H9 (cell line): ENCODE measurements at regions not wholly inside any gene's neighbourhood (a gene's known extent, or its start where the extent isn't known, plus 50 kb on each side); places are given as distances from the start of the nearest gene placed in this dataset.

ENCODE experiments used
- DNase-seq: peaks from one replicate; pipeline ENCODE4 v3.0.0-alpha.2; 2017
- H2AFZ ChIP-seq: one replicate; pipeline ENCODE4 v1.6.1; 2013; ENCODE audit warnings: mild to moderate bottlenecking, low read length, control low read depth, moderate library complexity
- H2AK5ac ChIP-seq: 2 replicates; pipeline ENCODE4 v1.6.1; 2013; ENCODE audit warnings: low read length, control low read depth, mixed read lengths; ENCODE audit not compliant: insufficient read length
- H2BK120ac ChIP-seq: one replicate; pipeline ENCODE4 v1.6.1; 2013; ENCODE audit warnings: low read depth, mild to moderate bottlenecking, low read length, control low read depth, inconsistent platforms; ENCODE audit not compliant: poor library complexity, severe bottlenecking
- H2BK12ac ChIP-seq: 2 replicates; pipeline ENCODE4 v1.6.1; 2013; ENCODE audit warnings: low read length, control low read depth, mixed read lengths, low read depth; ENCODE audit not compliant: insufficient read length
- H2BK15ac ChIP-seq: 2 replicates; pipeline ENCODE4 v1.6.1; 2013; ENCODE audit warnings: low read depth, low read length, control low read depth
- H2BK20ac ChIP-seq: one replicate; pipeline ENCODE4 v1.6.1; 2013; ENCODE audit warnings: low read depth, mild to moderate bottlenecking, low read length, control low read depth, inconsistent platforms; ENCODE audit not compliant: poor library complexity, severe bottlenecking
- H2BK5ac ChIP-seq: 2 replicates; pipeline ENCODE4 v1.6.1; 2013; ENCODE audit warnings: low read length, control low read depth, mixed read lengths; ENCODE audit not compliant: insufficient read length
- H3K14ac ChIP-seq: 2 replicates; pipeline ENCODE4 v1.6.1; 2013; ENCODE audit warnings: low read length, control low read depth; ENCODE audit not compliant: insufficient read depth
- H3K18ac ChIP-seq: 2 replicates; pipeline ENCODE4 v1.6.1; 2013; ENCODE audit warnings: low read depth, mild to moderate bottlenecking, mixed read lengths, low read length, control low read depth; ENCODE audit not compliant: insufficient read length
- H3K23ac ChIP-seq: 2 replicates; pipeline ENCODE4 v1.6.1; 2013; ENCODE audit warnings: low read length, control low read depth, mixed read lengths, low read depth; ENCODE audit not compliant: insufficient read length
- H3K23me2 ChIP-seq: 2 replicates; pipeline ENCODE4 v1.6.1; 2013; ENCODE audit warnings: low read depth, mild to moderate bottlenecking, mixed read lengths, low read length, control low read depth; ENCODE audit not compliant: insufficient read length, poor library complexity, severe bottlenecking
- H3K27ac ChIP-seq: 2 replicates; pipeline ENCODE4 v1.5.1; 2013; ENCODE audit warnings: low read length, control low read depth, mixed read lengths, low read depth; ENCODE audit not compliant: insufficient read length
- H3K27me3 ChIP-seq: 2 replicates; pipeline ENCODE4 v1.6.1; 2013; ENCODE audit warnings: low read length, control low read depth, inconsistent platforms; ENCODE audit not compliant: insufficient read depth
- H3K4ac ChIP-seq: 2 replicates; pipeline ENCODE4 v1.6.1; 2013; ENCODE audit warnings: low read depth, mild to moderate bottlenecking, control low read depth, inconsistent platforms, low read length, moderate library complexity
- H3K4me1 ChIP-seq: 2 replicates; pipeline ENCODE4 v1.6.1; 2013; ENCODE audit warnings: low read length, control low read depth, inconsistent platforms; ENCODE audit not compliant: insufficient read depth
- H3K4me2 ChIP-seq: 2 replicates; pipeline ENCODE4 v1.6.1; 2013; ENCODE audit warnings: low read length, control low read depth, mixed read lengths; ENCODE audit not compliant: insufficient read length, insufficient read depth
- H3K56ac ChIP-seq: 2 replicates; pipeline ENCODE4 v1.6.1; 2013; ENCODE audit warnings: low read depth, mild to moderate bottlenecking, mixed read lengths, low read length, control low read depth; ENCODE audit not compliant: insufficient read length
- H3K79me1 ChIP-seq: 2 replicates; pipeline ENCODE4 v1.6.1; 2013; ENCODE audit warnings: low read depth, mild to moderate bottlenecking, moderate library complexity, low read length, control low read depth, inconsistent platforms; ENCODE audit not compliant: insufficient read depth, poor library complexity, severe bottlenecking
- H3K79me2 ChIP-seq: 2 replicates; pipeline ENCODE4 v1.6.1; 2013; ENCODE audit warnings: low read length, control low read depth, inconsistent platforms; ENCODE audit not compliant: insufficient read depth
- H3K9ac ChIP-seq: 2 replicates; pipeline ENCODE4 v1.6.1; 2013; ENCODE audit warnings: low read length, control low read depth, mixed read lengths; ENCODE audit not compliant: insufficient read length; ENCODE audit errors: extremely low read depth
- H3K9me3 ChIP-seq: one replicate; pipeline ENCODE4 v1.6.1; 2013; ENCODE audit warnings: low read depth, low read length, inconsistent platforms; ENCODE audit not compliant: control insufficient read depth
- H3T11ph ChIP-seq: one replicate; pipeline ENCODE4 v1.6.1; 2013; ENCODE audit warnings: mild to moderate bottlenecking, low read length, control low read depth, inconsistent platforms
- H4K20me1 ChIP-seq: one replicate; pipeline ENCODE4 v1.6.1; 2013; ENCODE audit not compliant: control insufficient read depth, insufficient read length, insufficient read depth
- H4K5ac ChIP-seq: 2 replicates; pipeline ENCODE4 v1.6.1; 2013; ENCODE audit warnings: low read depth, mild to moderate bottlenecking, mixed read lengths, low read length, control low read depth; ENCODE audit not compliant: insufficient read length
- H4K8ac ChIP-seq: replicated peaks from 2 replicates; pipeline ENCODE4 v1.6.1; 2013; ENCODE audit warnings: low read length, control low read depth, mixed read lengths, low read depth; ENCODE audit not compliant: insufficient read length
- H4K91ac ChIP-seq: 2 replicates; pipeline ENCODE4 v1.6.1; 2013; ENCODE audit warnings: low read depth, mild to moderate bottlenecking, moderate library complexity, mixed read lengths, low read length, control low read depth; ENCODE audit not compliant: insufficient read length
- H3K27ac Mint-ChIP-seq, 3 experiments: 2 replicates in 2 of 3; 3 replicates in 1 of 3; pipeline ENCODE4 v1.8.0; 2020 to 2021; ENCODE audit warnings: mixed read lengths in 3 of 3, mild to moderate bottlenecking in 1 of 3, moderate library complexity in 1 of 3
- H3K27me3 Mint-ChIP-seq: 2 replicates; pipeline ENCODE4 v1.8.0; 2021; ENCODE audit warnings: low read depth, mild to moderate bottlenecking, moderate library complexity, mixed read lengths
- H3K36me3 Mint-ChIP-seq, 3 experiments: 2 replicates in 2 of 3; 3 replicates in 1 of 3; pipeline ENCODE4 v1.8.0; 2020 to 2021; ENCODE audit warnings: low read depth in 3 of 3, mixed read lengths in 3 of 3; ENCODE audit not compliant: insufficient read depth in 1 of 3
- H3K4me1 Mint-ChIP-seq, 2 experiments: 2 replicates each; pipeline ENCODE4 v1.8.0; 2020; ENCODE audit warnings: mixed read lengths in 2 of 2
- H3K4me3 Mint-ChIP-seq, 2 experiments: 2 replicates in 1 of 2; 3 replicates in 1 of 2; pipeline ENCODE4 v1.8.0; 2020 to 2021; ENCODE audit warnings: mild to moderate bottlenecking in 2 of 2, mixed read lengths in 2 of 2, moderate library complexity in 1 of 2
- H3K9me3 Mint-ChIP-seq, 2 experiments: 2 replicates in 1 of 2; 3 replicates in 1 of 2; pipeline ENCODE4 v1.8.0; 2020; ENCODE audit warnings: mild to moderate bottlenecking in 2 of 2, mixed read lengths in 2 of 2, moderate library complexity in 1 of 2
- CTCF ChIP-seq: fragments of 200-600 bp; sonication (generic); conservative IDR thresholded peaks from 3 replicates; pipeline ENCODE4 v1.8.0; 2021; ENCODE audit warnings: antibody characterized with exemption, mild to moderate bottlenecking
- WGBS: extraction: QIAGEN DNeasy Blood & Tissue Kit; methylation state at CpG from one replicate; pipeline ENCODE4 v1.1.7; 2013; ENCODE audit warnings: missing lambda C conversion rate, low lambda C conversion rate, mixed read lengths; ENCODE audit not compliant: insufficient read length; ENCODE audit errors: extremely low coverage; 5-methylcytosine and 5-hydroxymethylcytosine counted together

- Histone ChIP-seq H3K14ac (no peak overlapping the region), H2AFZ (no peak overlapping the region)
Observed at GRCh38 chr6:156029286-156029985, 573.8 kb upstream of the NOX3 start.

More at GRCh38 chr6:156029286-156029985, 573.8 kb upstream of the NOX3 start:
- no peak overlapping the region for H3K56ac ChIP-seq
- H2AK5ac ChIP-seq = no peak overlapping the region
- H3K4me3 Mint-ChIP-seq = no peak overlapping the region
- no peaks in the 10 kb centered on the region for H4K20me1 ChIP-seq
- no peaks in the 10 kb centered on the region for H3K27me3 ChIP-seq
- no peaks in the 10 kb centered on the region for H3K79me1 ChIP-seq
- peaks cover 30 to 37% of the 10 kb centered on the region in 2 experiments for H3K9me3 Mint-ChIP-seq
- no peak overlapping the region for H3K18ac ChIP-seq
- H4K8ac ChIP-seq = no peak overlapping the region
- no peak overlapping the region for H3T11ph ChIP-seq
- H3K4me1 Mint-ChIP-seq = no peaks in the 10 kb centered on the region
- H3K9ac ChIP-seq = no peak overlapping the region
- H3K4me1 ChIP-seq = no peaks in the 10 kb centered on the region
- no peak overlapping the region for H2BK120ac ChIP-seq
- H3K9me3 ChIP-seq = peaks cover 5% of the 10 kb centered on the region
- no peak overlapping the region for H2BK12ac ChIP-seq
- no CpG with 5 or more reads among the region's 13 CpGs for WGBS
- no peak for TF ChIP-seq CTCF
- peaks cover 12 to 30% (median 15%) of the 10 kb centered on the region in 3 experiments for H3K36me3 Mint-ChIP-seq
- H3K4ac ChIP-seq = no peak overlapping the region
- no peak overlapping the region for H4K91ac ChIP-seq
- H3K27ac Mint-ChIP-seq = no peak overlapping the region
- H3K23me2 ChIP-seq = no peaks in the 10 kb centered on the region
- no peak overlapping the region for H4K5ac ChIP-seq
- H3K4me2 ChIP-seq = no peak overlapping the region
- H2BK20ac ChIP-seq = no peak overlapping the region
- no peaks in the 10 kb centered on the region for H3K79me2 ChIP-seq
- no peak overlapping the region for H3K23ac ChIP-seq
- DNase-seq = no peak
- no peaks in the 10 kb centered on the region for H3K27me3 Mint-ChIP-seq
- no peak overlapping the region for H2BK5ac ChIP-seq
- no peak overlapping the region for H3K27ac ChIP-seq
- no peak overlapping the region for H2BK15ac ChIP-seq
